HG02885 (cell line): ENCODE measurements at regions not wholly inside any gene's neighbourhood (a gene's known extent, or its start where the extent isn't known, plus 50 kb on each side); places are given as distances from the start of the nearest gene placed in this dataset.

Experiments used
- ATAC-seq: cut with Tn5 transposase; IDR thresholded peaks from one replicate; pipeline ENCODE4 v1.9.1; 2021; ENCODE audit warnings: mild to moderate bottlenecking; ENCODE audit not compliant: unreplicated experiment, poor library complexity

DNA sequence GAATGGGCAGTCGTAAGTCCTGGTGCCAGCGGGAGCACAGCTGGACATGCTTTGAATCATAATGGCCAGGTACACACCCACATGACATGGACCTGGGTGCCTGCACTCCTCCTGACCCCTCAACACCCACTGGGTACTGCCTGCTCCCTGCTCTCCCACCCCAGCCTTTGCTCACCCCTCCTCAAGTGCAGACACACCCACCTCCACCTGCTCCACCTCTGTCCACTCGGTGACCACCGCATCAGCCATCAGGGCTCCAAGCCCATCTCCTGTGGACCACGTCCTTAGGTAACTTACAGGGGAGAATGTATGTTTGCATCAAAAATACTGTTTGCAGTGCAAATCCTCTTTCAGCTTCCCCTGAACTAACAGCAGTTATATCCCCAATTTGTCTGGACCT, 214.6 kb downstream of the BRD1 start:
- ATAC-seq, result no peak

DNA sequence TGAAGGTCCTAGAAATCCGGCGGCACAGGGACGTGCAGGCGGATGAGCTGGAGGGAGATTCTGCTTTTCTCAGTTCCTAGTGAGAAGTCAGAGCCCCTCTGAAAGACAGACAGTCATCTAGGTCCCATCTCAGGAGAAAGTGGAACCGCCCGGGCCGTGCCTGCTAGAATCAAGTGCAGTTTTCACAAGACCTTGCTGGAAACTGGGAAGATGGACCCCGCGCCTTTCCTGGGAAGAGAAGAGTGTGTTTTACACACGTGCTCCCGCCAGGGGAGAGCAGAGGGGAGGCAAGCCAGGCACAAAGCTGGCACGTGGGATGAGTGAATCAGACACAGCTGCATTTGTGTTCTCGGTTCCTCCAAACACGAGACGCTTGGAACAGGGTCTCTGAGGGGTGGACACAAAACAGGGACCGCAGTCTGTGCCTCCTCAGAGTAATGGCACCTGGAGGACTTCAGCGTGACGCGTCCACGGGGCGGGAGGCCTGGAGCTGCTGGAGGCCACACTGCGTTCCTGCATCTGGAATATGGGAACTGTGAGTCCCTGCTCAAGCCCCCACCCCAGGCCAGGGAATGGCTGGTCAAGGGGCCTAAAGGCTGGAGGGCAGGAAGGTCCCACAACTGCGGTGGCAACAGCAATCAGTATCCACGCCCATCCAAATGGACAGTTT, 218.3 kb downstream of the BRD1 start:
- ATAC-seq, result no peak

DNA sequence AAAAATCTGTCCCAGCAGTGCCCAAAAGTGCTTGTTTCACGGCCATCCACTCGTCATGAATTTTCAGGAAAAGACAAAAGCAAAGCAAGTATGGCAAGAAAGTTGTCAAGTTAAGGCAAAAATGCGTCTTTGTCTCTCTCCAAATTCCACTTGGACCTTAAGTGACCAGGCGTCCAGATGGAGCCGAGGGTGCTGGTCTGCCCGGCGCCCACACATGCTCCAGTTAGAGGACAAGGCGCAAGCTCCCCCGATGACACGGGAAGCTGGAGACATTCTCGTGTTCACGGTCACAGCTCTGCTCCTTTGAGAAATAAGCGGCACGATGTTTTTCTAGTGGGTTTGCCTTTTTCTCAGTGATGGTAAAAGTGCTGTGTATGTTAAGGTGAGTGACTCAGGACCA, 219.0 kb downstream of the BRD1 start:
- no peak for ATAC-seq

DNA sequence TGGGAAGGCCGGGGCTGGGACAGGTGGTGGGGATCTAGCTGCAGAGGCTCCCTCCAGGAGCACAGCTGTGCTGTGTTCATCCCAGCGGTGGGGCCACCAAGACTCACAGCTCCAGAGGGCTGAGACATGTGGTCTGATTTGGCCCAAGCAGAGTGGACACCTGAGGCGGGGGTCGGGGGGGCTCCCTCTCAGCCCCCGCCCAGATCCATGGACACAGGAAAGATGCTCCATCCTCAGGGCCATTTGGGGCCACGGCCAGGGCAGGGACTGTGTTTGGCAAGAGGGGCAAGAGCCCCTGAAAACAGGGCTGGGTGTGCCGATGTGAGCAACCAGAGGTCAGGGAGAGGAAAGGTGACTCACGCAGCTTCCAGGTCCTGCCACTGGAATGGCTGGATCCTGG, 219.4 kb downstream of the BRD1 start:
- ATAC-seq, result no peak

DNA sequence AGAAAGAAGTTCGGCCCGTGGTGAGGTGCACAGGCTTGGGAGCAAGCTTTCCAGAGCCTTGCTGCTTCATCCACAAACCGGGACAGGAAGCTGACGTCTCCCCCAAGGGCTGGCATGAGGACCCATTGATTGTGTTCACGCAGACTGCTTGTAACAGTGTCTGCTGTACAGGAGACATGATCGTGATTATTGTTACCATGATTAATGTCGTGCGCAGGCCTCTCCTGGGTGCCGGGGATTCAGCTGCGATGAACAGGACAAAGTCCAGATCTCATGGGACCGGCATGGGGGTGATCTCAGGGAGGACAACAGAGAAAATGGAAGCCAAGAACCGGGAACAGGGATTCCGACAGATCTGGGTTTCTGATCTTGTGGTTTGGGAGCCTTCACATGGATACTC, 219.9 kb downstream of the BRD1 start:
- no peak for ATAC-seq

DNA sequence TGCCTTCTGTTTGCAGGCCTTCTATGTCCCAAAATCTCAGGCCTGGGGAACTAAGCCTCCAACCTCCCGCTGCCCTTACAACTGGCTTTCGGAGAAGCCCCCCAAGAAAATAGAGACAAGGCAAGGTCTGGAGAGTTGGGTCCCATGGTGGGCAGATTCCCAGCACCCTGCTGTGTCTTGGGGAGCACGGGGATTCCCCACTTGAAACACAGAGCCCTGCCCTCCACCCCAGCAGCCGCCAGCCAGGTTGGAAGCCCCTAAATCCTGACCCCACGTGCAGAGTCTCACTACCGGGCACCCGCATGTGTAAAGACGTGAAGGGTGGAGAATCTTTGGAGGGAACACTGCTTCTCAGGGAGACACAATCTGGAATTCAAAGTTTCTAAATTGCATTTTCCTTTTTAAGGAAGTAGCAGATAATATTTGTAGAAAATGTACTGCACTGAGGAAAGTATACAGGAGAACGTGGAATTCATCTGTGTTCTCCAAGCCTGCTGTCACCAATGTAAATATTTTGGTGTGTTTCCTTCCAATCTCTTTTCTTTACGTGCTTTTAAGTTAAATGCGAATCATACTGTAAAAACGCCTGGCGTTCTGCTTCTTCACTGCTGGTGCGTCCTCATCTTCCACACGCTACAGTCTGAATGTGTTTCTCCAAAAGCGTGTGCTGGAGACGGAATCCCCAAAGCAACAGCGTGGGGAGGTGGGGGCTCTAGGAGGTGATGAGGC, 220.9 kb downstream of the BRD1 start:
- no peak for ATAC-seq

DNA sequence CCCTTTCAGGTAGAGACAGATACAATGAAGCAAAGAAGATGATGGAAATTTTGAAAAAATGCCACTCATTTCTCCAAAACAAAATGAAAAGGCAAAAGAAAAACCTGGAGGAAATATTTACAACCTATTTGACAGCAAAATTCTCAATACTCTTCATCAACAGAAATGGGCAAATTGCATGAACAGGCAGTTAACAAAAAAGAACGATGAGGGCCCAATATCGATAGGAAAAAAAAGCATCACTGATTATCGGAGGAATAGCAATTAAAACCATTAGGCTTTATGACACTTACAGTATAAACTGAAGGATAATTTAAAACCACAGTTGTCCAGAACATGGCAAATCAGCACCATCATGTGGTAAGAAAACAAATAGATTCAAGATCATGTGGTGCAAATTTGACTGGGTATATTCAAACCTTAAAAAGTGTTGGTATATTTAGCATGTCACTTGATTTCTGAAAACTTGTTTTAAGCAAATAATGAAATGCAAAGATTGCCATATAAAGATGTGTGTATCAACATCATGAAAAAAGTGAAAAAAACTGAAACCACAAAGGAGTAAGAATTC, 222.9 kb downstream of the BRD1 start:
- no peak for ATAC-seq

DNA sequence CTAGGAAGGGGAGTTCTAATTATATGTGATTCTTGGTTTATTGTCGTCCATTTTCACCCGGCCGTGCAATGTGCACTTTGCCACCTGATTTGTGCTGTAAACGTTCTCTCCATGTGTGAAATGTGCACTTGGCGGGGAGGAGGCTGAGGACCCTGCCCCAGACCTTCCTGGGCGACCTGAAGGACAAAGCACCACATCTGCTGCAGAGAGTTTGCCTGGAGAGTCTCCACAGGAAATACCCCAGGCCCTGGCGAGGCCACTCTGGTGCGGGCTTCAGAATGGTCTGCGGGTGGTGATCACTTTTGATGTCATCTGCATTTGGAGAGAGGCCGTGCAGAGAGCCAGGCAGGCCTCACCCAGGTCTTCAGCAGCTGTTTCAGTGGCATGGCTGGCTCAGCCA, 224.7 kb downstream of the BRD1 start:
- no peak for ATAC-seq

DNA sequence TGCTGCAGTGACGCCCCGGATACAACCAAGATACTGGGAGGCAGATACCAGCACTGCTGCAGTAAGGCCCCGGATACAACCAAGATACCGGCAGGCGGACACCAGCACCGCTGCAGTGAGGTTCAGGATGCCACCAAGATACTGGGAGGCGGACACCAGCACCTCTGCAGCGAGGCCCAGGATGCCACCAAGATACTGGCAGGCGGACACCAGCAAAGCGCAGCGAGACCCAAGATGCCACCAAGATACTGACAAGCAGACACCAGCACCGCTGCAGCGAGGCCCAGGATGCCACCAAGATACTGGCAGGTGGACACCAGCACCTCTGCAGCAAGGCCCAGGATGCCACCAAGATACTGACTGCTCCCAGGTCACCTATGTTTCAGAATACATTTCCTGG, 225.2 kb downstream of the BRD1 start:
- ATAC-seq, result no peak

DNA sequence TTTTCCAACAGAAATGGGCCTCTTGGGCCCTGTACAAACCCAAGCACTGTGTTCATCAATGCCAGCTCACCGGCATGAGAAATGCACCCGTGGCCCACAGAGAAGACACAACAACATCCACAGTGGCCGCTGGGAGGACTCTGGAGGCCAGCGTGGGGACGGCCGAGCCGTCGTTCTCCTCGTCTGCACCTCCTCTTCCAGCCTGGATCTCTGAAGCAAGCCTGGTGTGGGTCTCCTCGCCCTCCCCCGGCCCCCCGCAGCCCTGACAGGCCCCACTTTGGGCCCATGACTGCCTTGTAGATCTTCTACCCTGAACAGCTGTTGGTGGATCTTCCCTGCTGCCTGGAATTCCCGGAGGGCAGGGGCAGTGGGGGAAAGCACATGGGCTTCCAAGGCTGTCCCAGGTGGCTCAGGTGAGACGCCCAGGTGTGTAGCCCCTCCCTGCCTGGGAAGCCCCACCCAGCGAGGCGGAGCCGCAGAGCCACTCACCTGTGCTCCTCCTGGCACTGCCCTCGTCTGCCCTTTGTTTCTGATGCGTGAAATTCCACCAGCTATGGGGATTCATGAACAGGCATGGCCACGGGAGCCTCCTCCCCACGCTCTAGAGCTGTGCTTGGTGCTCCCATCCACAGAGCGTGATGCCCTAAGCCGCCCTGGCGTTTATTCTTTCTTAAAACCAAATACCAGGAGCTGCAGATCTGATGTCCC, 225.9 kb downstream of the BRD1 start:
- ATAC-seq, result no peak

DNA sequence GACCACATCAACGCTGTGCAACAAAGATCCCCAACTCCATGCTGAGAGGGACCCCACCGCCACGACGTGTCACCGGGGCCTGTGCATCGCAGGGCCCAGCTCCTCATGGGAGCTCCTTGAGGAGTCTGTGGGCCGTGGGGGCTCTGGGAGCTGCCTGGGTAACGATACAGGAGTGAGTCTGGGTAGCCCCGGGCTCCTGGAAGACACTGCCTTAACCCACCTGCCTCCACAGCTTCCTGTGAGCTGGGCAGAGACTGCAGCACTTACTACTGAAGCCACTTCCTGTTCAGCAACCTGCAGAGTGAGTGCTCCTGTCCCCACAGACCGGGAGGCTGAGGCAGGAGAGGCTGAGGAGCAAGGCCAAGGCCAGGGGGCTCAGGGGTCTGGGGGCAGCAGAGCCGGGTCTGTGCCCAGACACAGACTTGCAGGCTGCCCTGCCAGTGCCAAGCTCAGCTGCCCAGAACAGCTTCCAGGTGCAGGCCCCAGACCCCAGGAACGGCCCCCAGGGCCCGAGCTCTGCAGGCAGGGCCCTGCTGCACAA, 226.7 kb downstream of the BRD1 start:
- no peak for ATAC-seq

DNA sequence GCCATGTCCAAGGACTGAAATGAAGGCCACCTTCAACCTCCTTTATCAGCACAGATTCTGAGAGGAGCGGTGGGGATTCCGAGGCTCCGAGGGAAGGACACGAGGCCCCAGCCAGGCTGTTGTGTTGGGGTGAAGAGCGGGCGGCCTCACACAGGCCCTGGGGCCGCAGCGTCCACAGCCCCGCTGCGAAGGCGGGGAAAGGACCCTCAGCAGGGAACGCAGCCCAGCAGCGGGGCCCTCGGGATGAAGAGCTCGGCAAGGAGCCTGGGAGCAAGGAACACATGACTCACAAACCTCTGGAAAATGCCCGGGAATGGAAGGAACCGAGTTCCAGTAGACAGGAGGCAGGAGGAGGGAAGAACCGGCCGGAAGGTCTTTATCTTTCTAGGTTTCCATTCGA, 227.2 kb downstream of the BRD1 start:
- ATAC-seq, result no peak

DNA sequence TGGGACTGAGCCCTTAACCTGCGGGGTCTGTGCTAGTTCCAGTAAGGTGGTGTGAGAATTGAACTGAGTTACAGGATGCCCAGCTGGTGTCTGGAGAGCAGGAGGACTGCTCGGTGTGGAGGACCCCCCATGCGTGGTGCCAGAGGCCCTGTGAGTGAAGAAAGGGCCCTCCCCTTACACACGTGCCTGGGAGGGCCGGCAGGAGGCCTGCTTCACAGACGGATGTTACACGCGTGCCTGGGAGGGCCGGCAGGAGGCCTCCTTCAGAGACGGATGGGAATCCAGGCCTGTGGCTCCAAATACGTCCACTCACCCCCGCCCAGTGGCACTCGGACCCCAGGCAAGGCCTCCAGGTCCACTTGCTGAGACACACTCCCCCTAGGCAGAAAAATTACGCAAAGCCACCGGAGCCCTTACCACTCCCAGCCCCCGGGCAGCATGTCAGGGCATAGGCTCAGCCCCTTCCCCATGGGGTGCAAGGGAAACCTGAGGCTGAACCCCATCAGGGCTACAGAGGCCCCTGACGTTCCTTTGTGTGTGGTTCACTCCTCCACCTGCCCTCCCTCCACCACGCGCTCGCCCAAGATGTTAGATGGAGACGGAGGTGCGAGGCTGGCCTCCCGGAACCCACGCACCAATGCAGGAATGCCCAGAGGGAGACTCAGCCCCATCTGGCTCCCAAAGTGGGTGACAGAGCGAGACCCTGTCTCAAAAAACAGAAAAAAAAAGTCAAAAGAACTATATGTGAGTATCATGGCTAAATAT, 227.8 kb downstream of the BRD1 start:
- no peak for ATAC-seq

DNA sequence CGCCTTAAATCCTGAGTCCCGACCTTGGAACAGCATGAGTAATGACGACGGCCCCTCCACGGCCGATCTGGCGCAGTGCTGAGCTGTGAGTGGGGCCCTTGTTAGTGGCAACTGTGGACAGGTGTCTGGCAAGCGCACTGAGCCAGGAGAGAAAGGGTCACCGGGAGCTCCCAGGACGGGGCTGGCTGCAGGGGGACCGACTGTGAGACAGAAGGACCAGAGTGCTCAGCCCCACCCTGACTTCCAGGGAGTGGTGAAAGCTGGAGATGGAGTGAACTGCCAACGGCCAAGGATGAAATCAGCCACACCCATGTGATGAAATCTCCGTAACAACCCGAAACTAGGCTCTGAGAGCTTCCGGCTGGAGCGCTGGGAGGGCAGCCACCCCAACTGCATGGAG, 228.6 kb downstream of the BRD1 start:
- no peak for ATAC-seq

DNA sequence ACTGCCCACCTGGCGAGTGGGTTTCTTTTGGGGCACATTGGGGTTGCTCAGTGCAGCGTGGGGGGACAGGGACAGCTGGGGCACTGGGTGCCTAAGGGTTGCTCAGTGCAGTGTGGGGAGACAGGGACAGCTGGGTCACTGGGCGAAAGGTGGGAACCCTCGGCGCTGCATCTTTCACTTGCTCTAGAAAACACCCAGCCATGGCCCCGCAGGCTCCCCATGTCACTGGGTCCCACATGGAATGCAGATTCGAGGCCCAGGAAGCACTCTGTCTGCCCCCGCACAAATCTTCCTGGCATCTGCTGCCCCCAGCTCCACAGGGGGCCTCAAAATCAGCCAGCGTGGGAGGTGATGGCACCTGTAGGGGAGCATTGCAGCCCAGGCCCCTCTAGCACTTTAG, 229.3 kb downstream of the BRD1 start:
- ATAC-seq, result no peak

DNA sequence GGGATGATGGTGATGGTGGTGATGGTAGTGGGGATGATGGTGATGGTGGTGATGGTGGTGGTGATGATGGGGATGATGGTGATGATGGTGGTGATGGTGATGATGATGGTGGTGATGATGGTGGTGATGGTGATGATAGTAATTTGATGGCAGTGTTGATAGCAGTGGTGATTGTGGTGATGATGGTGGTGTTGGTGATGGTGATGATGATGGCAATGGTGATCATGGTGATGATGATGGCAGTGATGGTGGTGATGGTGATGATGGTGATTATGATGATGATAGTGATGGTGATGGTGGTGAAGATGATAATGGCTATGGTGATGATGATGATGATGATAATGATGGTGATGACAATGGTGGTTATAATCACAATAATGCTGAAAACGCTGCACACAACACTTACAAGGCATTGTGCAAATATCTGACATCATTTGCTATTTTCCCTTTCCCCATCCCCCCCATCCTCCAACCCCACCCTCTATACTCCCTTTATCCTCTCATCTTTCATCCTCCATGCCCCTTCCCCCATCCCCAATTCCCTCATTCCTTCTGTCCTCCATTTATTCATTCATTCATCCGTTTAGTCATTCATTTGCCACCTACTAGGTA, 230.1 kb downstream of the BRD1 start:
- no peak for ATAC-seq

DNA sequence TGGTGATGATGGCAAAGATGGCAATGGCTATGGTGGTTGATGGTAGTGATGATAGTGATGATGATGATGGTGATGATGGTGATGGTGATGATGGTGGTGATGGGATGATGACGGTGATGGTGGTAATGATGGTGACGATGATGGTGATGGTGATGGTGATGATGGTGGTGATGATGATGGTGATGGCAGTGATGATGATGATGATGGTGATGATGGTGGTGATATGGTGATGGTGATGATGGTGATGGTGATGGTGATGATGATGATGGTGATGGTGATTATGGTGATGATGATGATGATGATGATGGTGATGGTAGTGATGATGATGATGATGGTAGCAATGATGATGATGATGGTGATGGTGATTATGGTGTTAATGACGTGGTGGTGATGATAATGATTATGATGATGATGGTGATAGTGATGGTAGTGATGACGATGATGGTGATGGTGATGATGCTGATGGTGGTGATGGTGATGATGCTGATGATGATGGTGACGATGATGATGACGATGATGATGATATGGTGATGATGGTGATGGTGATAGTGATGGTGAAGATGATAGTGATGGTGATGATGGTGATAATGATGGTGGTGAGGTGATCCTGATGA, 232.1 kb downstream of the BRD1 start:
- no peak for ATAC-seq

DNA sequence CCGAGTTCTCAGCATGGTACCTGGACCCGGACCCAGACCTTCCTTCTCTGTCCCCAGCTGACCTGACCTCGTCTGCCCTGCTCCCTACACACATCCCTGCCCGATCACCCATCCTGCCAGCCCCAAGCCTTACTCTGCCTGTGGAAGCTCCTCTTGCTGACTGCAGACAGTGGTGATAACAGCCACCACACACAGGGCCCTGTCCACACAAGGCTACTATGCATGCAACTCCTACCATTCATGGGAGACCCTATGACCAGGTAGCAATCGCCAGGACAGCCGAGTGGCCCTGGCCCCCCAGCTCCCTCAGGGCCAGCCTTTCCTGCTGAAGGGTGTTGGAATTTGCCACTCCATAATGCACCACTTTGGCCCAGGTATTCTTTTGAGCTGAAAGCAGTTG, 233.6 kb downstream of the BRD1 start:
- ATAC-seq, result no peak

DNA sequence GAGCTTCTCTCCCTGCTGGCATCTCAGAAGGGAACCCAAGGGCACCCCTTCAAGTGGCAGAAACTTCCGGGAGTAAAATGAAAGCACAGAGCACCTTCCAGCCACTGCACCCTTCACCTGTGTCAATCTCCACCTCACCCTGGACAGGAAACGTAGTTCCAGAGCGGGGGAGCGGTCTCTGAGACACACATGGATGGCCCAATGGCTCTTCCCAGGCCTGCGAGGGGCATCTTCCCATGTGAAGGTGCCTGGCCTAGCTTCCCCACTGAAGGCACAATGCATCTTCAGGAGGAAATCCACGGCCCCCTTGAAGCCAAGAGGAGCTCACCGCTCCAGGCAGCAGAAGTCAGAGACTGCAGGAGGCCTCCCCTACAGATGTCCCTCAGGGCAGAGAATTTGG, 234.2 kb downstream of the BRD1 start:
- no peak for ATAC-seq
